ENCODE measurements at regions not wholly inside any gene's neighbourhood (a gene's known extent, or its start where the extent isn't known, plus 50 kb on each side); places are given as distances from the start of the nearest gene placed in this dataset.
A peak's percentile ranks its signal among the peaks of the same experiment; 100 is the strongest.

- TF ChIP-seq PAX5 (IDR thresholded peaks at IDR 0.05; ENCODE audit: insufficient read depth, low read length, severe bottlenecking) = no peak
- DNase-seq (ENCODE audit: insufficient read length, low spot score) (no peak), FAIRE-seq (no peak)
Observed at GRCh38 chr7:130908345-130909160, 174.5 kb upstream of the KLF14 start.

GRCh38 chr7:130909161-130909836 lies 175.3 kb upstream of the KLF14 start:
- DNase-seq (ENCODE audit: insufficient read length, low spot score) (no peak), FAIRE-seq (no peak)
- TF ChIP-seq SPI1 (IDR thresholded peaks at IDR 0.05; ENCODE audit: low read depth, low read length) = no peak
- peak; percentile 50; the same call in 1 of the 2 replicates for TF ChIP-seq POLR2AphosphoS5 (IDR thresholded peaks at IDR 0.05; ENCODE audit: low read depth, low read length)
- no peak for TF ChIP-seq POU2F2 (IDR thresholded peaks at IDR 0.05; ENCODE audit: low read depth, low read length)
- no peak for TF ChIP-seq PAX5 (IDR thresholded peaks at IDR 0.05; ENCODE audit: insufficient read depth, low read length, severe bottlenecking)
- no peak for TF ChIP-seq TAF1 (IDR thresholded peaks at IDR 0.05; ENCODE audit: low read depth, low read length)

- FAIRE-seq (no peak), DNase-seq (ENCODE audit: insufficient read length, low spot score) (no peak)
- TF ChIP-seq SPI1 (IDR thresholded peaks at IDR 0.05; ENCODE audit: low read depth, low read length) (no peak), POU2F2 (IDR thresholded peaks at IDR 0.05; ENCODE audit: low read depth, low read length) (no peak), POLR2A (IDR thresholded peaks at IDR 0.05; ENCODE audit: low read depth, low read length) (no peak), TAF1 (IDR thresholded peaks at IDR 0.05; ENCODE audit: low read depth, low read length) (no peak), PAX5 (IDR thresholded peaks at IDR 0.05; ENCODE audit: insufficient read depth, low read length, severe bottlenecking) (no peak), POLR2AphosphoS5 (IDR thresholded peaks at IDR 0.05; ENCODE audit: low read depth, low read length) (no peak)
Observed at GRCh38 chr7:130909881-130910672, 176.1 kb upstream of the KLF14 start.

GRCh38 chr7:130910949-130911944 lies 177.2 kb upstream of the KLF14 start:
- FAIRE-seq (no peak), DNase-seq (ENCODE audit: insufficient read length, low spot score) (no peak)
- TF ChIP-seq POLR2AphosphoS5 (IDR thresholded peaks at IDR 0.05; ENCODE audit: low read depth, low read length) = no peak
- TF ChIP-seq POLR2A (IDR thresholded peaks at IDR 0.05; ENCODE audit: low read depth, low read length) = no peak
- no peak for TF ChIP-seq POU2F2 (IDR thresholded peaks at IDR 0.05; ENCODE audit: low read depth, low read length)
- TF ChIP-seq PAX5 (IDR thresholded peaks at IDR 0.05; ENCODE audit: insufficient read depth, low read length, severe bottlenecking) = no peak
- TF ChIP-seq SPI1 (IDR thresholded peaks at IDR 0.05; ENCODE audit: low read depth, low read length) = no peak
- TF ChIP-seq TAF1 (IDR thresholded peaks at IDR 0.05; ENCODE audit: low read depth, low read length) = no peak

GRCh38 chr7:130912082-130912861 lies 178.3 kb upstream of the KLF14 start:
- FAIRE-seq (no peak), DNase-seq (ENCODE audit: insufficient read length, low spot score) (no peak)
- TF ChIP-seq PAX5 (IDR thresholded peaks at IDR 0.05; ENCODE audit: insufficient read depth, low read length, severe bottlenecking) (no peak), POLR2AphosphoS5 (IDR thresholded peaks at IDR 0.05; ENCODE audit: low read depth, low read length) (no peak; the same call in 1 of the 2 replicates), POU2F2 (IDR thresholded peaks at IDR 0.05; ENCODE audit: low read depth, low read length) (no peak), POLR2A (IDR thresholded peaks at IDR 0.05; ENCODE audit: low read depth, low read length) (no peak), TAF1 (IDR thresholded peaks at IDR 0.05; ENCODE audit: low read depth, low read length) (no peak), SPI1 (IDR thresholded peaks at IDR 0.05; ENCODE audit: low read depth, low read length) (no peak)

GRCh38 chr7:130912862-130913638 lies 179.0 kb upstream of the KLF14 start:
- no peak for DNase-seq (ENCODE audit: insufficient read length, low spot score)
- peak; percentile 33 for FAIRE-seq
- TF ChIP-seq PAX5 (IDR thresholded peaks at IDR 0.05; ENCODE audit: insufficient read depth, low read length, severe bottlenecking) = no peak
- TF ChIP-seq POLR2A (IDR thresholded peaks at IDR 0.05; ENCODE audit: low read depth, low read length) = no peak; the same call in 1 of the 2 replicates
- TF ChIP-seq POLR2AphosphoS5 (IDR thresholded peaks at IDR 0.05; ENCODE audit: low read depth, low read length) = no peak; the same call in 1 of the 2 replicates
- TF ChIP-seq POU2F2 (IDR thresholded peaks at IDR 0.05; ENCODE audit: low read depth, low read length) = peak; percentile 69; the same call in 1 of the 2 replicates
- TF ChIP-seq SPI1 (IDR thresholded peaks at IDR 0.05; ENCODE audit: low read depth, low read length) = peak; percentile 78
- TF ChIP-seq TAF1 (IDR thresholded peaks at IDR 0.05; ENCODE audit: low read depth, low read length) = peak; percentile 49; the same call in 1 of the 2 replicates
